ENCODE measurements at regions not wholly inside any gene's neighbourhood (a gene's known extent, or its start where the extent isn't known, plus 50 kb on each side); places are given as distances from the start of the nearest gene placed in this dataset.

GRCh38 chr5:4348919-4349318 is 753.3 kb downstream of the IRX1 start:
- DNase-seq, result peak; percentile 10

- no peak for DNase-seq
These were observed 760.6 kb downstream of the IRX1 start for GRCh38 chr5:4356201-4356600.

GRCh38 chr5:4359847-4360246 is 764.2 kb downstream of the IRX1 start:
- DNase-seq, result no peak

- DNase-seq, result peak; percentile 86
These were observed 766.1 kb downstream of the IRX1 start for GRCh38 chr5:4361753-4362152.

- no peak for DNase-seq
These were observed 766.8 kb downstream of the IRX1 start for GRCh38 chr5:4362411-4362810.

GRCh38 chr5:4363045-4363444 is 767.4 kb downstream of the IRX1 start:
- no peak for DNase-seq

GRCh38 chr5:4366628-4367027 is 771.0 kb downstream of the IRX1 start:
- no peak for DNase-seq

GRCh38 chr5:4370218-4370617 is 769.9 kb upstream of the ADAMTS16 start:
- DNase-seq, result no peak

GRCh38 chr5:4372481-4372880 is 767.6 kb upstream of the ADAMTS16 start:
- DNase-seq, result no peak

GRCh38 chr5:4373051-4373820 is 766.9 kb upstream of the ADAMTS16 start:
- no peak for DNase-seq

GRCh38 chr5:4374866-4375265 is 765.3 kb upstream of the ADAMTS16 start:
- DNase-seq, result peak; percentile 23

GRCh38 chr5:4375640-4376039 is 764.5 kb upstream of the ADAMTS16 start:
- DNase-seq, result no peak

GRCh38 chr5:4383102-4383501 is 757.0 kb upstream of the ADAMTS16 start:
- DNase-seq, result peak; percentile 11

- DNase-seq, result no peak
These were observed 756.5 kb upstream of the ADAMTS16 start for GRCh38 chr5:4383518-4384198.

GRCh38 chr5:4384649-4385048 is 755.5 kb upstream of the ADAMTS16 start:
- DNase-seq, result peak; percentile 26

- DNase-seq, result no peak
These were observed 754.0 kb upstream of the ADAMTS16 start for GRCh38 chr5:4386152-4386551.

GRCh38 chr5:4387290-4387689 is 752.8 kb upstream of the ADAMTS16 start:
- peak; percentile 93 for DNase-seq

GRCh38 chr5:4395752-4396151 is 744.4 kb upstream of the ADAMTS16 start:
- DNase-seq, result no peak

- DNase-seq, result no peak
These were observed 734.4 kb upstream of the ADAMTS16 start for GRCh38 chr5:4405614-4406219.

- DNase-seq, result no peak
These were observed 730.0 kb upstream of the ADAMTS16 start for GRCh38 chr5:4410151-4410550.

- no peak for DNase-seq
These were observed 728.5 kb upstream of the ADAMTS16 start for GRCh38 chr5:4411664-4412063.

GRCh38 chr5:4413996-4414395 is 726.1 kb upstream of the ADAMTS16 start:
- no peak for DNase-seq

GRCh38 chr5:4418084-4418483 is 722.0 kb upstream of the ADAMTS16 start:
- no peak for DNase-seq

GRCh38 chr5:4419281-4419680 is 720.8 kb upstream of the ADAMTS16 start:
- no peak for DNase-seq
